ENCODE measurements at regions not wholly inside any gene's neighbourhood (a gene's known extent, or its start where the extent isn't known, plus 50 kb on each side); places are given as distances from the start of the nearest gene placed in this dataset.

GRCh38 chr12:85663631-85664030 lies 172.6 kb downstream of the RASSF9 start:
- TF ChIP-seq, protein P1, sequence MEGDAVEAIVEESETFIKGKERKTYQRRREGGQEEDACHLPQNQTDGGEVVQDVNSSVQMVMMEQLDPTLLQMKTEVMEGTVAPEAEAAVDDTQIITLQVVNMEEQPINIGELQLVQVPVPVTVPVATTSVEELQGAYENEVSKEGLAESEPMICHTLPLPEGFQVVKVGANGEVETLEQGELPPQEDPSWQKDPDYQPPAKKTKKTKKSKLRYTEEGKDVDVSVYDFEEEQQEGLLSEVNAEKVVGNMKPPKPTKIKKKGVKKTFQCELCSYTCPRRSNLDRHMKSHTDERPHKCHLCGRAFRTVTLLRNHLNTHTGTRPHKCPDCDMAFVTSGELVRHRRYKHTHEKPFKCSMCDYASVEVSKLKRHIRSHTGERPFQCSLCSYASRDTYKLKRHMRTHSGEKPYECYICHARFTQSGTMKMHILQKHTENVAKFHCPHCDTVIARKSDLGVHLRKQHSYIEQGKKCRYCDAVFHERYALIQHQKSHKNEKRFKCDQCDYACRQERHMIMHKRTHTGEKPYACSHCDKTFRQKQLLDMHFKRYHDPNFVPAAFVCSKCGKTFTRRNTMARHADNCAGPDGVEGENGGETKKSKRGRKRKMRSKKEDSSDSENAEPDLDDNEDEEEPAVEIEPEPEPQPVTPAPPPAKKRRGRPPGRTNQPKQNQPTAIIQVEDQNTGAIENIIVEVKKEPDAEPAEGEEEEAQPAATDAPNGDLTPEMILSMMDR (IDR thresholded peaks at IDR 0.05; ENCODE audit: low read length) = no peak
- no peak for TF ChIP-seq EZH2phosphoT487 (IDR thresholded peaks at IDR 0.05; ENCODE audit: low read length)
- TF ChIP-seq EZH2 (optimal IDR thresholded peaks at IDR 0.05; ENCODE audit: low read depth, low read length) = no peak
